ENCODE measurements at regions not wholly inside any gene's neighbourhood (a gene's known extent, or its start where the extent isn't known, plus 50 kb on each side); places are given as distances from the start of the nearest gene placed in this dataset.

DNA sequence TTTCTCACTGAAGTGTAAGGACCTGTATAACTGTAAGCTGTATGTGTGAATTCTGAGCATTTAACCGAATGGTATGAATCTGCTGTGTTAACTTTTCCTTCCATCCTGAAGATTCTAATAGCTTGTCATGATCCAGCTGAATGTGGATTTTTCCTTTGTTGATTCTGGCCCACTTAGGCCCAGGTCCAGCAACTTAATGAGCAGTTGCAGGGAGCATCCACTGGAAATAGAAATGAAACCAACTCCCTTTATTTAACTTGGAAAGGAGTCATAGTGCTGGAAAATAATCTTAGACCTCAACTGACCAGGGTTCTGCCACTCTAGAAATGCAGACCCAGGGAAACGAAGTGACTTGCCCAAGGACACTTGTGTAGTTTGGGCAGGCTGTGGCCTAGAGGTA, 142.3 kb upstream of the MTNR1B start (continued):
- TF ChIP-seq KAT2B (IDR thresholded peaks at IDR 0.05; ENCODE audit: borderline replicate concordance, low read depth, low read length) (no peak), MIXL1 (CRISPR knock-in tag; IDR thresholded peaks at IDR 0.05) (no peak)
- TF ChIP-seq, protein P1, sequence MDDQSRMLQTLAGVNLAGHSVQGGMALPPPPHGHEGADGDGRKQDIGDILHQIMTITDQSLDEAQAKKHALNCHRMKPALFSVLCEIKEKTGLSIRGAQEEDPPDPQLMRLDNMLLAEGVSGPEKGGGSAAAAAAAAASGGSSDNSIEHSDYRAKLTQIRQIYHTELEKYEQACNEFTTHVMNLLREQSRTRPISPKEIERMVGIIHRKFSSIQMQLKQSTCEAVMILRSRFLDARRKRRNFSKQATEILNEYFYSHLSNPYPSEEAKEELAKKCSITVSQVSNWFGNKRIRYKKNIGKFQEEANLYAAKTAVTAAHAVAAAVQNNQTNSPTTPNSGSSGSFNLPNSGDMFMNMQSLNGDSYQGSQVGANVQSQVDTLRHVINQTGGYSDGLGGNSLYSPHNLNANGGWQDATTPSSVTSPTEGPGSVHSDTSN (CRISPR knock-in tag; IDR thresholded peaks at IDR 0.05; ENCODE audit: borderline replicate concordance) = no peak

DNA sequence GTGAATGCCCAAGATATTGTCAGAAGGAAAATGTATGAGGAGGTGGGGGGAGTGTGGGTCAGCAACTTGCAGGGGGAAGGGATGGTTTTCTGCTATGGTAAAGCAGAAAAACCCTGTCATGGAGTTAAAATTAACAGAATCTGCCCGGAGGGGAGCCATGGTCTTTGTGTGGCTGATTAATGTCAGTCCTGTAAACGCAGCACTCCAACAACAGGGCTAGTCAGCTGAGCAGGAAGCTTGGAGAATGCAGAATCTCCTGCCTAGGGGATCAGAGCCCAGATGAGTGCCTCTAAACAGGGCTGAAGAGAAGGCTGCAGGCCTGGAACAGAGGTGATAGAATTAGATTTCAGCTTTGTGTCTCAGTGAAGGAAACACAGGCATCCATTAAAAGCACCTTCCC, 140.9 kb upstream of the MTNR1B start:
- H3K36me3 ChIP-seq (replicated peaks in 1 of 2; ENCODE audit: control insufficient read depth in 1 of 2, insufficient read depth in 2 of 2, low read length in 2 of 2) = no peaks in the 10 kb centered on the region
- intact Hi-C loops (cut with micrococcal nuclease; ENCODE audit: unreplicated experiment) (no loop called here), in situ Hi-C loops (cut with HindIII; ENCODE audit: extremely low pct_ligation_motif_present, low pct_unique_long_range_greater_than_20kb) (no loop called here)
- ChIA-PET CTCF (ENCODE audit: low intra/inter-chr PET ratio, low total read pairs) (no interaction called here), POLR2A (no interaction called here)
- H3K79me2 ChIP-seq (ENCODE audit: insufficient read depth, low read length) = no peaks in the 10 kb centered on the region
- H3K4me2 ChIP-seq (ENCODE audit: low read depth, low read length) = no peak overlapping the region
- no peak overlapping the region for H3K9ac ChIP-seq (ENCODE audit: insufficient read depth, low read depth, low read length)
- no peak for FAIRE-seq
- TF ChIP-seq SOX6 (IDR thresholded peaks at IDR 0.05) = no peak
- TF ChIP-seq SOX6 (CRISPR knock-in tag; IDR thresholded peaks at IDR 0.05) = no peak
- no peak for TF ChIP-seq ZNF652 (CRISPR knock-in tag; IDR thresholded peaks at IDR 0.05; ENCODE audit: borderline replicate concordance, low read depth)
- TF ChIP-seq, protein P2, sequence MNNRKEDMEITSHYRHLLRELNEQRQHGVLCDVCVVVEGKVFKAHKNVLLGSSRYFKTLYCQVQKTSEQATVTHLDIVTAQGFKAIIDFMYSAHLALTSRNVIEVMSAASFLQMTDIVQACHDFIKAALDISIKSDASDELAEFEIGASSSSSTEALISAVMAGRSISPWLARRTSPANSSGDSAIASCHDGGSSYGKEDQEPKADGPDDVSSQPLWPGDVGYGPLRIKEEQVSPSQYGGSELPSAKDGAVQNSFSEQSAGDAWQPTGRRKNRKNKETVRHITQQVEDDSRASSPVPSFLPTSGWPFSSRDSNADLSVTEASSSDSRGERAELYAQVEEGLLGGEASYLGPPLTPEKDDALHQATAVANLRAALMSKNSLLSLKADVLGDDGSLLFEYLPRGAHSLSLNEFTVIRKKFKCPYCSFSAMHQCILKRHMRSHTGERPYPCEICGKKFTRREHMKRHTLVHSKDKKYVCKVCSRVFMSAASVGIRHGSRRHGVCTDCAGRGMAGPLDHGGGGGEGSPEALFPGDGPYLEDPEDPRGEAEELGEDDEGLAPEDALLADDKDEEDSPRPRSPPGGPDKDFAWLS (CRISPR knock-in tag; IDR thresholded peaks at IDR 0.05; ENCODE audit: borderline replicate concordance) = no peak
- no peak for TF ChIP-seq SRSF4 (IDR thresholded peaks at IDR 0.05; ENCODE audit: low read depth, low read length, poor library complexity, severe bottlenecking)
- no peak for TF ChIP-seq ZNF570 (CRISPR knock-in tag; IDR thresholded peaks at IDR 0.05; ENCODE audit: borderline replicate concordance)
- TF ChIP-seq ISX (CRISPR knock-in tag; conservative IDR thresholded peaks at IDR 0.05) = no peak
- TF ChIP-seq, protein P3, sequence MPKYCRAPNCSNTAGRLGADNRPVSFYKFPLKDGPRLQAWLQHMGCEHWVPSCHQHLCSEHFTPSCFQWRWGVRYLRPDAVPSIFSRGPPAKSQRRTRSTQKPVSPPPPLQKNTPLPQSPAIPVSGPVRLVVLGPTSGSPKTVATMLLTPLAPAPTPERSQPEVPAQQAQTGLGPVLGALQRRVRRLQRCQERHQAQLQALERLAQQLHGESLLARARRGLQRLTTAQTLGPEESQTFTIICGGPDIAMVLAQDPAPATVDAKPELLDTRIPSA (CRISPR knock-in tag; IDR thresholded peaks at IDR 0.05; ENCODE audit: borderline replicate concordance) = no peak
- no peak for TF ChIP-seq SNAI1 (CRISPR knock-in tag; IDR thresholded peaks at IDR 0.05; ENCODE audit: borderline replicate concordance)
- no peak for TF ChIP-seq RBAK (CRISPR knock-in tag; IDR thresholded peaks at IDR 0.05)
- TF ChIP-seq KAT7 (CRISPR knock-in tag; IDR thresholded peaks at IDR 0.05; ENCODE audit: borderline replicate concordance) = no peak
- TF ChIP-seq ONECUT2 (CRISPR knock-in tag; IDR thresholded peaks at IDR 0.05) = no peak
- TF ChIP-seq RFX5 (IDR thresholded peaks at IDR 0.05; ENCODE audit: low read depth, low read length) = no peak
- no peak for TF ChIP-seq ARID2 (CRISPR knock-in tag; IDR thresholded peaks at IDR 0.05; ENCODE audit: borderline replicate concordance)
- no peak overlapping the region for H3K4me3 ChIP-seq (replicated peaks in 1 of 3; ENCODE audit: insufficient read depth in 1 of 3, low read depth in 2 of 3, low read length in 3 of 3)
- H3K4me1 ChIP-seq (ENCODE audit: insufficient read depth, low read length) = no peaks in the 10 kb centered on the region
- H4K20me1 ChIP-seq (ENCODE audit: insufficient read depth, low read length) = no peaks in the 10 kb centered on the region
- H2AFZ ChIP-seq (ENCODE audit: low read length) = no peak overlapping the region
- no peaks in the 10 kb centered on the region for H3K27me3 ChIP-seq (ENCODE audit: control insufficient read depth in 1 of 2, insufficient read depth in 2 of 2, low read length in 2 of 2)
- 0% methylated on average over 2 of the region's 2 CpGs for WGBS (ENCODE audit: low lambda C conversion rate)
- no peak for ATAC-seq
- no peak for DNase-seq (ENCODE audit: low spot score)
- H3K9me3 ChIP-seq (ENCODE audit: low read length) = no peaks in the 10 kb centered on the region
- no TSS peak for BruUV-seq (replicated peaks)
- no peak overlapping the region for H3K27ac ChIP-seq (ENCODE audit: extremely low read length, insufficient read depth, low read length)
